IMR-90 (cell line): ENCODE measurements at regions not wholly inside any gene's neighbourhood (a gene's known extent, or its start where the extent isn't known, plus 50 kb on each side); places are given as distances from the start of the nearest gene placed in this dataset.

Experiments
- ATAC-seq: fragments of 200-7000 bp; cut with Tn5 transposase; 2 replicates; pipeline ENCODE4 v1.9.1; 2020; ENCODE audit warnings: low read depth, mild to moderate bottlenecking, moderate library complexity
- BruUV-seq: library from RNA; stranded (reverse); fragments of 400-500 nt; replicated peaks from 2 replicates; lab custom pipeline; 2021; lab: Mats Ljungman, UMichigan
- CTCF ChIA-PET: fragments of 300-600 bp; formaldehyde crosslinking; extraction: SDS; loops from one replicate; lab custom pipeline; 2021; ENCODE audit warnings: antibody characterized with exemption; lab: Yijun Ruan, JAX
- POLR2A ChIA-PET: fragments of 300-600 bp; sonication (Branson Sonifier 250); formaldehyde crosslinking; loops from one replicate; lab custom pipeline; 2022; ENCODE audit warnings: antibody characterized with exemption; ENCODE audit not compliant: unreplicated experiment; lab: Charles Lee
- DNase-seq: peaks from one replicate; pipeline ENCODE4 v3.0.0; 2013
- H2AFZ ChIP-seq: replicated peaks from 2 replicates; pipeline ENCODE3; 2013; ENCODE audit warnings: low read length, mild to moderate bottlenecking; ENCODE audit not compliant: poor library complexity
- H2AK5ac ChIP-seq: 2 replicates; pipeline ENCODE4 v1.6.1; 2013; ENCODE audit warnings: low read depth, low read length, inconsistent platforms
- H2AK9ac ChIP-seq: replicated peaks from 2 replicates; pipeline ENCODE3; 2013; ENCODE audit warnings: mild to moderate bottlenecking, low read depth, low read length, moderate library complexity; ENCODE audit not compliant: poor library complexity
- H2BK120ac ChIP-seq: 2 replicates; pipeline ENCODE4 v1.6.1; 2013; ENCODE audit warnings: low read depth, low read length, inconsistent platforms
- H2BK15ac ChIP-seq: 3 replicates; pipeline ENCODE4 v1.6.1; 2013; ENCODE audit warnings: low read depth, low read length, inconsistent platforms
- H2BK20ac ChIP-seq: 2 replicates; pipeline ENCODE4 v1.6.1; 2013; ENCODE audit warnings: low read depth, mild to moderate bottlenecking, inconsistent platforms, low read length, moderate library complexity
- H2BK5ac ChIP-seq: 2 replicates; pipeline ENCODE4 v1.6.1; 2013; ENCODE audit warnings: mild to moderate bottlenecking, low read depth, low read length, inconsistent platforms; ENCODE audit not compliant: poor library complexity, severe bottlenecking
- H3K14ac ChIP-seq: replicated peaks from 2 replicates; pipeline ENCODE4 v1.6.1; 2013; ENCODE audit warnings: low read depth, low read length, inconsistent platforms
- H3K18ac ChIP-seq: 2 replicates; pipeline ENCODE4 v1.6.1; 2013; ENCODE audit warnings: low read depth, low read length, control low read depth
- H3K23ac ChIP-seq: 2 replicates; pipeline ENCODE4 v1.6.1; 2013; ENCODE audit warnings: low read depth, low read length, inconsistent platforms
- H3K27ac ChIP-seq: 2 replicates; pipeline ENCODE4 v1.5.1; 2013; ENCODE audit warnings: mild to moderate bottlenecking, control low read depth, low read length; ENCODE audit not compliant: insufficient read depth
- H3K27me3 ChIP-seq: 2 replicates; pipeline ENCODE4 v1.6.1; 2013; ENCODE audit warnings: low read length; ENCODE audit not compliant: control insufficient read depth, insufficient read depth
- H3K36me3 ChIP-seq: 2 replicates; pipeline ENCODE4 v1.6.1; 2013; ENCODE audit warnings: low read length, mixed read lengths; ENCODE audit not compliant: control insufficient read depth, insufficient read depth
- H3K4ac ChIP-seq: 2 replicates; pipeline ENCODE4 v1.6.1; 2013; ENCODE audit warnings: low read depth, low read length, inconsistent platforms
- H3K4me1 ChIP-seq: 2 replicates; pipeline ENCODE4 v1.6.1; 2013; ENCODE audit warnings: low read length, mixed read lengths; ENCODE audit not compliant: control insufficient read depth, insufficient read depth
- H3K4me2 ChIP-seq: 2 replicates; pipeline ENCODE4 v1.6.1; 2013; ENCODE audit warnings: low read depth, mild to moderate bottlenecking, control low read depth, low read length, moderate library complexity
- H3K4me3 ChIP-seq: 2 replicates; pipeline ENCODE4 v1.5.1; 2013; ENCODE audit warnings: low read depth, mild to moderate bottlenecking, control low read depth, low read length, moderate library complexity; ENCODE audit not compliant: insufficient read depth
- H3K56ac ChIP-seq: 2 replicates; pipeline ENCODE4 v1.6.1; 2013; ENCODE audit warnings: low read length, inconsistent platforms; ENCODE audit not compliant: insufficient read depth; ENCODE audit errors: extremely low read depth
- H3K79me1 ChIP-seq, 2 experiments: 2 replicates each; pipeline ENCODE4 v1.6.1; 2013; ENCODE audit warnings: low read length in 2 of 2, inconsistent platforms in 1 of 2, low read depth in 1 of 2
- H3K9ac ChIP-seq: 2 replicates; pipeline ENCODE4 v1.6.1; 2013; ENCODE audit warnings: low read depth, low read length, control low read depth
- H3K9me1 ChIP-seq: 2 replicates; pipeline ENCODE4 v1.6.1; 2013; ENCODE audit warnings: low read length, inconsistent platforms; ENCODE audit not compliant: insufficient read depth
- H3K9me3 ChIP-seq: 2 replicates; pipeline ENCODE4 v1.6.1; 2013; ENCODE audit warnings: low read length; ENCODE audit not compliant: control insufficient read depth, insufficient read depth
- H4K20me1 ChIP-seq: 2 replicates; pipeline ENCODE4 v1.6.1; 2013; ENCODE audit warnings: low read length, inconsistent platforms; ENCODE audit not compliant: insufficient read depth
- H4K5ac ChIP-seq: 2 replicates; pipeline ENCODE4 v1.6.1; 2013; ENCODE audit warnings: mild to moderate bottlenecking, low read depth, low read length, control low read depth
- H4K8ac ChIP-seq, 2 experiments: 2 replicates each; pipeline ENCODE4 v1.6.1; 2013; ENCODE audit warnings: low read depth in 2 of 2, low read length in 2 of 2, control low read depth in 1 of 2, inconsistent platforms in 1 of 2
- H4K91ac ChIP-seq: 2 replicates; pipeline ENCODE4 v1.6.1; 2013; ENCODE audit warnings: low read depth, low read length, inconsistent platforms; ENCODE audit not compliant: insufficient read depth
- BHLHE40 ChIP-seq: fragments of 150-350 bp; IDR thresholded peaks from 2 replicates; pipeline ENCODE4 v1.6.1; 2016; ENCODE audit warnings: mild to moderate bottlenecking, low read depth, low read length
- CEBPB ChIP-seq: IDR thresholded peaks from 2 replicates; pipeline ENCODE4 v1.6.1; 2012; ENCODE audit warnings: low read depth, low read length, improper control_type of control experiment
- CHD1 ChIP-seq: IDR thresholded peaks from 2 replicates; pipeline ENCODE4 v1.6.1; 2012; ENCODE audit warnings: low read depth, low read length, improper control_type of control experiment
- ELK1 ChIP-seq: fragments of 150-350 bp; IDR thresholded peaks from 2 replicates; pipeline ENCODE4 v1.6.1; 2016; ENCODE audit warnings: low read depth, mild to moderate bottlenecking, low read length, moderate library complexity, borderline replicate concordance
- FOS ChIP-seq: fragments of 150-350 bp; IDR thresholded peaks from 2 replicates; pipeline ENCODE4 v1.6.1; 2016; ENCODE audit warnings: low read depth, low read length
- MAFK ChIP-seq: IDR thresholded peaks from 2 replicates; pipeline ENCODE4 v1.6.1; 2012; ENCODE audit warnings: low read depth, low read length, improper control_type of control experiment
- MAZ ChIP-seq: IDR thresholded peaks from 2 replicates; pipeline ENCODE4 v1.6.1; 2012; ENCODE audit warnings: low read depth, mild to moderate bottlenecking, low read length, improper control_type of control experiment, moderate library complexity, borderline replicate concordance
- MXI1 ChIP-seq: IDR thresholded peaks from 2 replicates; pipeline ENCODE4 v1.6.1; 2012; ENCODE audit warnings: low read depth, mild to moderate bottlenecking, low read length, moderate library complexity, borderline replicate concordance
- NFE2L2 ChIP-seq: fragments of 150-350 bp; IDR thresholded peaks from 2 replicates; pipeline ENCODE4 v1.6.1; 2016; ENCODE audit warnings: low read depth, mild to moderate bottlenecking, low read length
- POLR2A ChIP-seq: IDR thresholded peaks from 2 replicates; pipeline ENCODE4 v1.6.1; 2012; ENCODE audit warnings: mild to moderate bottlenecking, low read depth, low read length
- RAD21 ChIP-seq: IDR thresholded peaks from 2 replicates; pipeline ENCODE4 v1.6.1; 2012; ENCODE audit warnings: low read length, improper control_type of control experiment
- RCOR1 ChIP-seq: IDR thresholded peaks from 2 replicates; pipeline ENCODE4 v1.6.1; 2012; ENCODE audit warnings: mild to moderate bottlenecking, low read length, improper control_type of control experiment; ENCODE audit not compliant: insufficient replicate concordance
- RFX5 ChIP-seq: IDR thresholded peaks from 2 replicates; pipeline ENCODE4 v1.8.0; 2012; ENCODE audit warnings: low read depth, mild to moderate bottlenecking, low read length, moderate library complexity
- SMC3 ChIP-seq: fragments of 150-350 bp; IDR thresholded peaks from 2 replicates; pipeline ENCODE4 v1.6.1; 2016; ENCODE audit warnings: low read depth, mild to moderate bottlenecking, antibody characterized with exemption, low read length, moderate library complexity
- USF2 ChIP-seq: fragments of 150-350 bp; IDR thresholded peaks from 2 replicates; pipeline ENCODE4 v1.6.1; 2017; ENCODE audit warnings: mild to moderate bottlenecking, antibody characterized with exemption, low read length, low read depth
- WGBS, 2 experiments: methylation state at CpG; one replicate each; pipeline versions ENCODE4 v1.1.5 to v1.1.7; 2013; ENCODE audit warnings: missing lambda C conversion rate in 2 of 2; ENCODE audit not compliant: insufficient read length in 1 of 2; ENCODE audit errors: extremely low coverage in 2 of 2; 5-methylcytosine and 5-hydroxymethylcytosine counted together
- dilution Hi-C: fragments of 300-500 bp; cut with HindIII; formaldehyde crosslinking; loops from one replicate; pipeline ENCODE4 v1.14.3; 2018; ENCODE audit warnings: low sequenced_read_pairs; ENCODE audit not compliant: unreplicated experiment
- in situ Hi-C: fragments of 300-500 bp; cut with MboI; formaldehyde crosslinking; loops from 3 replicates; pipeline ENCODE4 v1.14.3; 2019; ENCODE audit warnings: low sequenced_read_pairs, inconsistent platforms, mixed read lengths
- intact Hi-C: fragments of 100-400 bp; cut with micrococcal nuclease; formaldehyde crosslinking; loops from 2 replicates; pipeline ENCODE4 v1.10.0; 2022
- TF ChIP-seq, protein P1 (sequence below): conservative IDR thresholded peaks from 2 replicates; pipeline ENCODE4 v1.5.1; 2012; ENCODE audit warnings: mild to moderate bottlenecking, low read depth, low read length, improper control_type of control experiment

GRCh38 chr5:42361315-42361688 lies 61.9 kb upstream of the GHR start:
- Histone ChIP-seq H3K79me1 (no peaks in the 10 kb centered on the region), H4K8ac (no peak overlapping the region), H2AK9ac (no peak overlapping the region), H3K56ac (no peak overlapping the region), H3K4ac (no peak overlapping the region), H3K36me3 (no peaks in the 10 kb centered on the region), H3K14ac (no peak overlapping the region), H4K5ac (no peak overlapping the region), H4K91ac (no peak overlapping the region), H3K9me3 (no peaks in the 10 kb centered on the region), H2BK5ac (no peak overlapping the region), H3K4me3 (no peak overlapping the region), H3K27ac (no peak overlapping the region), H3K18ac (no peak overlapping the region), H2BK120ac (no peak overlapping the region), H3K27me3 (no peaks in the 10 kb centered on the region), H3K9ac (no peak overlapping the region), H4K20me1 (no peaks in the 10 kb centered on the region), H3K9me1 (no peaks in the 10 kb centered on the region), H2BK20ac (no peak overlapping the region), H3K23ac (no peak overlapping the region), H2BK15ac (no peak overlapping the region), H2AK5ac (no peak overlapping the region), H2AFZ (no peak overlapping the region), H3K4me1 (no peaks in the 10 kb centered on the region), H3K4me2 (no peak overlapping the region)
- in situ Hi-C loops (no loop called here), dilution Hi-C loops (no loop called here), intact Hi-C loops (no loop called here)
- DNase-seq (no peak), ATAC-seq (no peak)
- ChIA-PET CTCF (no interaction called here), POLR2A (no interaction called here)
- no CpG with 5 or more reads among the region's 3 CpGs for WGBS, 2 experiments
- BruUV-seq, result no TSS peak
- TF ChIP-seq, protein P1, sequence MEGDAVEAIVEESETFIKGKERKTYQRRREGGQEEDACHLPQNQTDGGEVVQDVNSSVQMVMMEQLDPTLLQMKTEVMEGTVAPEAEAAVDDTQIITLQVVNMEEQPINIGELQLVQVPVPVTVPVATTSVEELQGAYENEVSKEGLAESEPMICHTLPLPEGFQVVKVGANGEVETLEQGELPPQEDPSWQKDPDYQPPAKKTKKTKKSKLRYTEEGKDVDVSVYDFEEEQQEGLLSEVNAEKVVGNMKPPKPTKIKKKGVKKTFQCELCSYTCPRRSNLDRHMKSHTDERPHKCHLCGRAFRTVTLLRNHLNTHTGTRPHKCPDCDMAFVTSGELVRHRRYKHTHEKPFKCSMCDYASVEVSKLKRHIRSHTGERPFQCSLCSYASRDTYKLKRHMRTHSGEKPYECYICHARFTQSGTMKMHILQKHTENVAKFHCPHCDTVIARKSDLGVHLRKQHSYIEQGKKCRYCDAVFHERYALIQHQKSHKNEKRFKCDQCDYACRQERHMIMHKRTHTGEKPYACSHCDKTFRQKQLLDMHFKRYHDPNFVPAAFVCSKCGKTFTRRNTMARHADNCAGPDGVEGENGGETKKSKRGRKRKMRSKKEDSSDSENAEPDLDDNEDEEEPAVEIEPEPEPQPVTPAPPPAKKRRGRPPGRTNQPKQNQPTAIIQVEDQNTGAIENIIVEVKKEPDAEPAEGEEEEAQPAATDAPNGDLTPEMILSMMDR, result no peak
- TF ChIP-seq FOS (no peak), ELK1 (no peak), POLR2A (no peak), RFX5 (no peak), USF2 (no peak), RAD21 (no peak), NFE2L2 (no peak), MAZ (no peak), CEBPB (no peak), MAFK (no peak), MXI1 (no peak), RCOR1 (no peak), CHD1 (no peak), SMC3 (no peak), BHLHE40 (no peak)
